ENCODE measurements at regions not wholly inside any gene's neighbourhood (a gene's known extent, or its start where the extent isn't known, plus 50 kb on each side); places are given as distances from the start of the nearest gene placed in this dataset.

GRCh38 chr11:70761908-70762337 lies 363.6 kb downstream of the CTTN start:
- CTCF ChIA-PET (ENCODE audit: low intra/inter-chr PET ratio, low total read pairs) = no interaction called here
- BruUV-seq (replicated peaks) = no TSS peak
- ATAC-seq = no peak
- H3K4me2 ChIP-seq (ENCODE audit: low read depth, low read length) = no peak overlapping the region
- no peaks in the 10 kb centered on the region for H3K79me2 ChIP-seq (ENCODE audit: insufficient read depth, low read length)
- in situ Hi-C loops (cut with HindIII; ENCODE audit: extremely low pct_ligation_motif_present, low pct_unique_long_range_greater_than_20kb) = no loop called here
- FAIRE-seq = no peak
- intact Hi-C loops (cut with micrococcal nuclease; ENCODE audit: unreplicated experiment) = no loop called here
- H3K9me3 ChIP-seq (ENCODE audit: low read length) = no peaks in the 10 kb centered on the region
- peaks cover 15% of the 10 kb centered on the region; the same call in 1 of the 2 replicates for H4K20me1 ChIP-seq (ENCODE audit: insufficient read depth, low read length)
- TF ChIP-seq ZFP36 (IDR thresholded peaks at IDR 0.05; ENCODE audit: borderline replicate concordance, low read depth, low read length, partially characterized antibody) (no peak), TGIF2 (CRISPR knock-in tag; IDR thresholded peaks at IDR 0.05) (no peak), HNRNPL (IDR thresholded peaks at IDR 0.05; ENCODE audit: low read depth, low read length) (no peak), XBP1 (CRISPR knock-in tag; IDR thresholded peaks at IDR 0.05) (no peak), NR2F2 (IDR thresholded peaks at IDR 0.05; ENCODE audit: borderline replicate concordance, low read depth) (no peak), ZNF660 (CRISPR knock-in tag; IDR thresholded peaks at IDR 0.05; ENCODE audit: borderline replicate concordance, low read depth) (no peak), ZNF33B (CRISPR knock-in tag; IDR thresholded peaks at IDR 0.05) (no peak), SATB2 (CRISPR knock-in tag; IDR thresholded peaks at IDR 0.05) (no peak), ZNF432 (CRISPR knock-in tag; IDR thresholded peaks at IDR 0.05; ENCODE audit: borderline replicate concordance) (no peak), NFKBIZ (CRISPR knock-in tag; IDR thresholded peaks at IDR 0.05) (no peak), NONO (IDR thresholded peaks at IDR 0.05) (no peak), NONO (CRISPR knock-in tag; conservative IDR thresholded peaks at IDR 0.05) (no peak), HIC2 (CRISPR knock-in tag; IDR thresholded peaks at IDR 0.05; ENCODE audit: low read depth) (no peak), PRPF4 (IDR thresholded peaks at IDR 0.05; ENCODE audit: low read depth, low read length, poor library complexity, severe bottlenecking) (no peak), GPN1 (CRISPR knock-in tag; IDR thresholded peaks at IDR 0.05; ENCODE audit: borderline replicate concordance) (no peak), DRAP1 (CRISPR knock-in tag; IDR thresholded peaks at IDR 0.05) (no peak), ZFP90 (CRISPR knock-in tag; IDR thresholded peaks at IDR 0.05; ENCODE audit: borderline replicate concordance) (no peak), ZNF280B (CRISPR knock-in tag; IDR thresholded peaks at IDR 0.05; ENCODE audit: borderline replicate concordance) (no peak), RNF219 (CRISPR knock-in tag; IDR thresholded peaks at IDR 0.05) (no peak), ZNF615 (CRISPR knock-in tag; IDR thresholded peaks at IDR 0.05; ENCODE audit: borderline replicate concordance) (no peak), ZNF234 (CRISPR knock-in tag; conservative IDR thresholded peaks at IDR 0.05) (no peak)
- H3K9ac ChIP-seq (ENCODE audit: insufficient read depth, low read depth, low read length) = no peak overlapping the region
- H3K4me1 ChIP-seq (ENCODE audit: insufficient read depth, low read length) = no peaks in the 10 kb centered on the region
- no peaks in the 10 kb centered on the region for H3K27me3 ChIP-seq (ENCODE audit: control insufficient read depth in 1 of 2, insufficient read depth in 2 of 2, low read length in 2 of 2)
- WGBS (ENCODE audit: low lambda C conversion rate) = 97% methylated on average over 9 of the region's 11 CpGs
- H3K27ac ChIP-seq (ENCODE audit: extremely low read length, insufficient read depth, low read length) = no peak overlapping the region
- no peak for DNase-seq (ENCODE audit: low spot score)
- no peak overlapping the region for H3K4me3 ChIP-seq (replicated peaks in 1 of 3; ENCODE audit: insufficient read depth in 1 of 3, low read depth in 2 of 3, low read length in 3 of 3)
- no peak overlapping the region for H2AFZ ChIP-seq (ENCODE audit: low read length)
- POLR2A ChIA-PET = no interaction called here
- peaks cover 3 to 24% of the 10 kb centered on the region in 2 experiments; a peak in 3 of 5 replicates for H3K36me3 ChIP-seq (replicated peaks in 1 of 2; ENCODE audit: control insufficient read depth in 1 of 2, insufficient read depth in 2 of 2, low read length in 2 of 2)
